Choroid plexus epithelial cell (primary cell): ENCODE measurements at regions not wholly inside any gene's neighbourhood (a gene's known extent, or its start where the extent isn't known, plus 50 kb on each side); places are given as distances from the start of the nearest gene placed in this dataset.
"Not testable (repeated sequence)": the region's sequence is repeated elsewhere in the genome, so short reads cannot be mapped to it uniquely, and the experiment has no call there.

ENCODE experiments used
- DNase-seq: peaks from one replicate; pipeline ENCODE4 v3.0.0-alpha.2; 2010; ENCODE audit warnings: low read depth
- H3K4me3 ChIP-seq: 2 replicates; pipeline ENCODE4 v1.5.1; 2011; ENCODE audit warnings: low read depth, mild to moderate bottlenecking, control low read depth, low read length, moderate library complexity
- CTCF ChIP-seq: conservative IDR thresholded peaks from 2 replicates; pipeline ENCODE4 v1.5.1; 2011; ENCODE audit warnings: low read depth, mild to moderate bottlenecking, control low read depth, inconsistent platforms, low read length, moderate library complexity

- TF ChIP-seq CTCF: no peak
- peak; percentile 69 for DNase-seq
- H3K4me3 ChIP-seq: no peak overlapping the region
Measured at GRCh38 chr4:138113819-138114400, 128.2 kb downstream of the SLC7A11 start.

- H3K4me3 ChIP-seq, DNase-seq: not testable (repeated sequence)
Measured at GRCh38 chr4:138112890-138113289, 129.3 kb downstream of the SLC7A11 start.

GRCh38 chr4:138112389-138112788, 129.8 kb downstream of the SLC7A11 start:
- no peak overlapping the region for H3K4me3 ChIP-seq
- no peak for TF ChIP-seq CTCF
- DNase-seq: no peak

DNA sequence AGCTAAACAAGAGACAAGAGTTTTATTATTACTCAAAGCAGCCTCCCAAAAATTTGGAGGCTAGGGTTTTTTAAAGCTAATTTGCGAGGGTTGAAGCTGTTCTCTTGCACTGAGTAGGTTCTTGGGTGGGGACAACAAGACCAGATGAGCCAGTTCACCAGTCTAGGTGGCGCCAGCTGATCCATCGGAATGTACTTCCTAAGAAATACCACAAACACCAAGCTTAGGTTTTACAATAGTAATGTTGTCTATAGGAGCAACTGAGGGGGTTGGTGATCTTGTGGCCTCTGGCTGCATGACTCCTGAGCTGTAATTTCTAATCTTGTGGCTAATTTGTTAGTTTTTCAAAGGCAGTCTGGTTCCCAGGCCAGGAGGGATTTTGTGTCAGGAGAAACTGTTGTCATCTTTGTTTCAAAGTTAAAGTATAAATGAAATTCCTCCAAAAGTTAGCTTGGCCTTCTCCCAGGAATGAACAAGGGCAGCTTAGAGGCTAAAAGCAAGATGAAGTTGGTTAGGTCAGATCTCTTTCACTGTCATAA, 130.6 kb downstream of the SLC7A11 start:
- peak; percentile 3 for TF ChIP-seq CTCF
- DNase-seq: peak; percentile 59

DNA sequence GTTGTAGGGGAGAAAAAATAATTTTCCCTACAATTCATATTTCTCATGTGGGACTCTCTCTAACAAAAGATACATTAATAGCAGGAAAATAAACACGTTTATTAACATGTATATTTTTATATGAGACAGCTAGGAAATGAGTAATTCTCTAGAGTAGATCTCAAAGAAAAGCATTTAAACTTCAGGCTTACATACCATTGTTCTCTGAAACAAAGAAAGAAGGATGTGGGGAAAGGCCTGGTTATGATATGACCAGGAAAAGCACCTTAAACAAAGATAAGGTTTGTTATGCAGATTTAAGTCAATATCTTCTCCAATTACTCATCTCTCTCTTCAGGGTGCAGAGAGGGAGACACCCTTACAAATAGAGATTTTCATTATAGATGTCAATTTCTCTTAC, 131.3 kb downstream of the SLC7A11 start:
- TF ChIP-seq CTCF: no peak
- DNase-seq: no peak
- no peak overlapping the region for H3K4me3 ChIP-seq

More for the DNA sequence above, 130.6 kb downstream of the SLC7A11 start:
- H3K4me3 ChIP-seq: no peak overlapping the region

DNA sequence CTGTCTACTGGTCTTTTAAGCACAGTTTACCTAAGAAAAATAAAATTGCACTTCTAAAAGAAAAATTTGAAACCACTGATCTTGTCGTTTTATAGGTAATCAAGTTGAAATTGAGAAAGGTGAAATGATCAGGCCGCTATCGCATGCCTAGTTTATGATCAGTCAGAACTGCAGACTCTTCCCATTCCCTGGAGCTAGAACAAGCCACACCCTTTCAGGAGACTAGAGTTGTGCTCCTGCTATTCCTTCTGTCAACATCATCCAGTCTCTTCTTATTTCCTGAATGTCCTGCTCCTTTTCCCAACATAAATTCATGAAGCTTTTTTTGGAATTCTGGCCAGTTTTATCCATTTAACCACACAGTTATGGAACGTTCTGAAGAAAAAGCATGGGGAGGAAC, 135.1 kb downstream of the SLC7A11 start:
- H3K4me3 ChIP-seq: no peak overlapping the region
- no peak for TF ChIP-seq CTCF
- DNase-seq: no peak

- no peak overlapping the region for H3K4me3 ChIP-seq
- DNase-seq: no peak
- TF ChIP-seq CTCF: no peak
Measured at GRCh38 chr4:138105331-138105730, 136.8 kb downstream of the SLC7A11 start.
